NCI-H526 (cell line): ENCODE measurements at regions not wholly inside any gene's neighbourhood (a gene's known extent, or its start where the extent isn't known, plus 50 kb on each side); places are given as distances from the start of the nearest gene placed in this dataset.
"Not testable (repeated sequence)": the region's sequence is repeated elsewhere in the genome, so short reads cannot be mapped to it uniquely, and the experiment has no call there.

ENCODE experiments used
- DNase-seq, 2 experiments: peaks; one replicate each; lab custom pipeline; 2025; lab: John Stamatoyannopoulos, UW

DNA sequence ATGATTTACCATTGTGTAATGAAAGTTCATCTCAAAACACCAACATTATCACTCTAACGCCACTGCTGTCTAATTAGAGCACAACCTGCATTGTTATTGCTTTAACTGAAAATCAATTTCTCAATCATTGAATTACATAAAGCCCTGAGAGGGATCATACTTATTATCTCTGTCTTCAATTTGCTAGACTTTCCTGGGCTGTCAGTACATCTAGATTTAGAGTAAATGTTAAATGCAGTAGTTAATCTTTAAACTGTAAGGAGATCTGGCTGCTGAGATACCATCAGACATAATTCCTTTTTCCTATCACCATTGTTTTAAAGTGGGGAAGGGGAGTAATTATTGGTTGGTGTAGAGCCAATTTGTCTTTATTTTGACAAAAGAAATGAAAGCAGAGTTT, 1995.1 kb downstream of the MRPL39 start:
- no peak for DNase-seq

DNA sequence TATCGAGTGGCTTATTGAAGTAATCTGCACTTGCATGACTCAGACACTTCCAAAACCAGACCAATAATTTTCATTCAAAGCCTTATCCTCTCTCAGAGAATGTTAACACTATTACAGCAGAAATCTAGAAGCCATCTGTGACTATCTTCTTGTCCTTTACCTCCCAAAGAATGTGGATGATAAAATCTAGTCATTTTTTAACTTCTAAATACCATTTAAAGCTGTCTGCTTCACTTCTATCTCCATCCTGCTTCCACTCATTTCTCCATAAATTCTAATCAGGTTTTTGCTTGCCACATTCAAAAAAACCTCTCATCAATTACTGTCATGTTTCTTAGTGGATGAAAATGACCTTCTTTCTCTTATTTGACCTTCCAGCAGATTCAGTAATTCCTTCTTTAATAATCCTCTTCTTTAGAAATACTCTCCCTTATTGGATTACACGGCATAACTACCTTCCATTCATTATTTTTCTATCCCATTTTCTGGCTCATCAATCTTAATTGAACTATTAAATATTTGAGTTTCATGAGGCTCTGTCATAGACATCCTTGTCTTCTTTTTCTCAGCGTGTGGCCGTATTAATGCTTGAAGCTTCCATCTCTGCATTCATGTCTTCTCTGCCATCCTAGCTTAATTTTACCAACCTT, 1999.4 kb downstream of the MRPL39 start:
- DNase-seq: no peak

DNA sequence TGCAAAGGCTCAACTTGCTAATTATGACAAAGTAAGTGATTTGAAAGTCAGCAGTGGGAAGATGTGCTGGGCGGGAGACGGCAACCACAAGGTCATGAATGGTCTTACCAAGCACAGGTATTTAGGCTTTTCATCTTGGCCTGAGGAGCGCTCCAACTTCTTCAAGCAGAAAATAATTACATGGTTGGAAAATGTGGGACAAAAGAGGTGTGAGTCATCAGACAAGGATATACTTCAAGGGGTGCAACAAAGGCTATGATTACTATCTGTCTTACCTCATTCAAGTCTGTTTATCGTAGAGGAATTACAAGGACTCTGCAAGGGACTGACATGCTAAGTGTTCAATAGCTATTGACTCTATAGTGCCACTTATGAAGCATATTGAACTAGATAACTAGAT, 2005.7 kb downstream of the MRPL39 start:
- DNase-seq: no peak

DNA sequence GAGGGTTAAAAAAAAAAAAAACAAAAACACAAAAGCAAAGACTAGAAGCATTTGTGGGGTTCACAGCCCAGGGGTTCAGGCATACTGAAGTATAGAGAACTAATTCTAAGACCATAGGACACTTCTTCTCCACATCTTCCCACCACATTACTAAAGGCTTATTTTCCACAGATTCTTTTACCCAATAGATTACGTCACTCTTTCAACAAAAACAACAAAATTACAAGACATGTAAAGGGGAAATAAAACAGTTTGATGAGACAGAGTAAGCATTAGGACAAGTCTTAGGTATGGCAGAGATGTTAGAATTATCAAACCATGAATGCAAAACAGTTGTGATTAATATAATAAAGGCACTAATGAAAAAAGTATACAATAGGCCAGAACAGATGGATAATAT, 2013.7 kb downstream of the MRPL39 start:
- DNase-seq: no peak

DNA sequence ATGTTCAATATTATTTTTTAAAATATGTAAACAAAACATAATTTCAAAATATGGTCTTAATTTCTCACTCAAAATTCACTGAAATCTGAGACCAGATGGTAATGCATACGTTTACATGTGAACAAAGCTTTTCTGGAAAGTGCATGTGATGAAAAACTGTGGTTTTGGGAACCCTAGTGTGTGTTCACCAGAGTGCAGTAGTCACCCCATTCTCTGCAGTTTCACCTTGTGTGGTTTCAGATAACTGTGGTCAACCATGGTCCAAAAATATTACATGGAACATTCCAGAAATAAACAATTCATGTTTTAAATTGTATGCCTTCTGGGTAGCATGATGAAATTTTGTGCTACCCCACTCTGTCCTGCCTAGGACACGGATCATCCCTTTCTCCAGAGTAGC, 2021.9 kb downstream of the MRPL39 start:
- DNase-seq: no peak

DNA sequence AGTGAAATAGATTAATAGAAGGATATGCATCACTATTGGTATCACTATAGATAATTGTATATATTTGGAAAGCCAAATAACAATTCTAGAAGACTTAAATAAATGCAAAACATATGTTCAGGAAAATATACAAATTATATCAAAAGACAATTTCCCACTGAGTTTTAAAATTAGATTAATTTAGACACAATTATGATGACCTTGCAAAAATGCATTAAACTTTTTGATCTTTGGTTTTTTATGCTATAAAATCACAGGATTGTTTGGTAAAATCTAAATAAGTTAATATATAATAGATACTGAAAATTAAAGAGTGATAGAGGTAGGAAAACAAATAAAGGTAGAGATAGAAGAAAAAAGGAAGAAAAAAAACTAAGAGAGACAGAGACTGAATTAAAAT, 2027.7 kb downstream of the MRPL39 start:
- DNase-seq: no peak

DNA sequence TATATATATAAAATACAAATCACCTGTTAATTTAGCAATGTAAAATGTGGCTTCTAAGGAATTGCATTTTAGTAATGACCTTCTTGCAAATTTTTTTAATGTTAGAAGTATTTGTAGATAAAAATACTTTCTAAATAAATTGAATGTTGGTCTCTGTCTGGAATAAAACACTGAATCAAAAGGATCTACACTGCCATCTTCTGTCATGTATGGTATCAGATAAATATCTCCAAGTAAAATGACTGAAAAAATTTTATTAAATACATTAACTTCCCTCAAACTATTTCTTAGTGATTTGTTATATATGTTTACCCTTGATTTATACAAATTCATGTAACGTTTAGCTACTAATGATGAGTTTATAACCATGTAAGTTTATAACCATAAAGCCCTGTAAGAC, 2029.3 kb downstream of the MRPL39 start:
- no peak for DNase-seq

DNA sequence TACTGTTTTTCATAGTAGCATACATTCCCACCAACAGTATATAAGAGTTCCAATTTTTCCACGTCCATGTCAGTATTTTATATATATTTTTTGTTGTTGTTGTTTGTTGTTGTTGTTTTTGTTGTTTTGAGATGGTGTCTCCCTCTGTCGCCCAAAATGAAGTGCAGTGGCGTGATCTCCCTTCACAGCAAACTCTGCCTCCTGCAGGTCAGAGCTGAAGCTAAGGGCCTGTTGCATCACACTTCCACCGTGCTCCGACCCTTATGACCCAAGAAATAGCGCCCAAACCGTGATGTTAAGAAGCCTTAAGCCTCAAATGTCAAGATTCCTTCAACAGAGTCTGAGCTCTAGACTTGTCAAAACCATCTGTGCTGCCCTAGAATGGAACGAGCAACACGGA, 2032.3 kb downstream of the MRPL39 start:
- DNase-seq: no peak

DNA sequence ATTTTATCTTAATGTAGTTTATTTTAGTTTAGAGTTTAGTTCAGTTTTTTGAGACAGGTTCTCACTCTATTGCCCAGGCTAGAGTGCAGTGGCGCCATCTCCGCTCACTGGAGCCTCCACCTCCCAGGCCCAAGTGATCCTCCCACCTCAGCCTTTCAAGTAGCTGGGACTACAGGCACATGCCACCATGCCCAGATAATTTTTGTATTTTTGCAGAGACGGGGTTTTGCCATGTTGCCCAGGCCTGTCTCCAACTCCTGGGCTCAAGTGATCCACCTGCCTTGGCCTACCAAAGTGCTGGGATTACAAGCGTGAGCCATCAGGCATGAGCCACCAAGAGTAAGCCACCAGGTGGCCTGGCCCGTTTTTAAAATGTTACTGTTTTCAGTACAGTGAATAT, 2058.4 kb downstream of the MRPL39 start:
- not testable (repeated sequence) for DNase-seq

DNA sequence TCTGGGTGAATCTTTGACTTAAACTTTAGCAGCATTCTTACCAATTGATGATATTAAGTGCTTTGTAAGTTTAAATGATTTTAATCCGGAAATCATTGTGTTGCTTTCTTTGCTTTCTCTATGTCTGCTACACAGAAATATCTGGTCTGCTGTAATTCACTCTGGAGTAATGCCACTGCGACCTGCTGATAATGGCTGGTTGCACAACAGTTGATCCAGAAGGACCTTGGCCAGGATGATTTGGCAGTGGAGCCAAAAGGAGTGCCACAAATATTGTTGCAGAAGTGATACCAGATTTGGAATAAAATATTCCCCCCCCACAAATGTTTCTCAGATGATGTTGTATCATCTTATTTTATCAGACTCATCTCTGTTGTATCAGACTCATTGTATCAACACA, 2063.9 kb downstream of the MRPL39 start:
- DNase-seq: no peak

DNA sequence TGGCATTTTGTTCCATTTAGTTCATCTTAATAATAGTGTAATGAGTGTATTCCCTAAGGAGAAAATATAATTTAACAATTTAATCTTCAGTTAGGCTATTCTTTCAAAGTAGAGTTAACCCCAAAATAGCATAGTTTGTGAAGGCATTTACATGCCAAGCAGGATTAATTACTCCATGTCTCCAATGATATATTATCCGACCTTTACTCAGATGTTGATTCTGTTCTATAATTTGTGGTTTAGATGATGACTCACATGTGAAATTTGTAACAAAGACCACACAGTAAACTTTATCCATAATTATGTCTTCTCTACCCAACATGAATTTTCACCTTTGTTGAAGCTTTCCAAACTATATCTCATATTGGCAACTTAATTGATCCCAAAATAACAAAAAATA, 2065.2 kb downstream of the MRPL39 start:
- DNase-seq: no peak

DNA sequence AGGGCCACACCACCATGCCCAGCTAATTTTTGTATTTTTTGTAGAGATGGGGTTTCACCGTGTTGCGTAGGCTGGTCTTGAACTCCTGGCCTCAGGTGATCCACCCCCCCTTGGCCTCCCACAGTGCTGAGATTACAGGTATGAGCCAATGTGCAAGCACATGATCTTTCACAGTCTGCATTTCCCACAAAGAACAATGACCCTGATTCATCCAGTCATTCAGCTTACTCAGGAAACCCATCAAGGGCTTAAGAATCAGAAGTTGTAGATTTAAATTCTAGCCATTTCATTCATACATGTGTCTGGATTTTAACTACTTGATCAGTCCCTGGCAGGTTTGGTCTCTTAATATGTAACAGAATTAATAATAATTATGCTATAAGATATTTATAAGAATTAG, 2065.7 kb downstream of the MRPL39 start:
- DNase-seq: no peak

DNA sequence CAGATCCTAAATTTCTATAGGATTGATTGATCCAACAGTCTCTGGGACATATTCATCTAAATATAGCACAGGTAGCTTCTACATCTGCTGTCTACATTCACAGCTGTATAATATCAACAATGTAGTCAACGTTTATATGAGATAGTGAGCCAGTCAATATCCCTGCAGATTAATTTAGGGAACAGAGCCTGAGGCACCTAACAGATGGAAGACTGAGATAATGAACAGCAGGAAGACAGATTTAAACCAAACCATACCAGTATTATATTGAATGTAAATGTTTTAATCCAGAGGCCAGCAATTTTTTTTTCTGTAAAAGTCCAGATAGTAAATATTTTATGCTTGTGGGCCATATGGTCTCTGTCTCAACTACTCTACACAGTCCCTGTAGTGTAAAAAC, 2072.4 kb downstream of the MRPL39 start:
- DNase-seq: no peak

DNA sequence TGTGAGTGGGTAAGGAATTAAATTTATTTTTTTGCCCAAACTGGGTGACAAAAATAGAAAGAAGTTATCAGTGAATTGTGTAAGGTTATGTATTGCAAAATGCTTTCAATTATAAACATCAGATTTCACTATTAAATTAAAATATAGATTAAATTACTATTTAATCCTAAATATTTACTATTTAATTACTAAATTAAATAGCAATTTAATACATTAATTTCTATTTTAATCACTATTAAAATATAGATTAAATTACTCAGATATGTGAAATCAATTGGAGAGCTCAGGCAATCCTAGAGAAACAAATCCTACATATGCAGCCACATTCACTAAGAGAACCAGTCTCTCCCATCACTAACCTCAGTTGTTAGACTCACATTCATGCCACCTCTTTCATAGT, 2075.8 kb downstream of the MRPL39 start:
- no peak for DNase-seq

DNA sequence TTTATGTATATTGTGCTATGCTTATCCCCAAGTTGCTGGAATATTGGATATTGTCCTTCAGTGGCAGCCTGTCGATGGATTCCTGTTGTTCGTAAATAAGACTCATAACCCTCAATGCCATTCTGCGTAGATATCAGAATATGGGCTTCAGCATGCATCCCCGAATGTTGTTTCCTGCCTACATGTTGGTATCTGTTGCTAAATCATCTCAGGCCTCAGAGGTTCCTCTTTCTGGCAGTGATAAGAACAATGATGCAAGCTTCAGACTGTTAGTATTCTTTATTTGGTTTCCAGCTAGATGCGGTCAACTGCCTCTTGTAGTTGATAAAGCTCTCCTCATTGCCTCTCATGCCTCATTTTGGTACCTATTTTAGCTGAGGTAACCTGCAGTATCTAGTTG, 2082.6 kb downstream of the MRPL39 start:
- no peak for DNase-seq

DNA sequence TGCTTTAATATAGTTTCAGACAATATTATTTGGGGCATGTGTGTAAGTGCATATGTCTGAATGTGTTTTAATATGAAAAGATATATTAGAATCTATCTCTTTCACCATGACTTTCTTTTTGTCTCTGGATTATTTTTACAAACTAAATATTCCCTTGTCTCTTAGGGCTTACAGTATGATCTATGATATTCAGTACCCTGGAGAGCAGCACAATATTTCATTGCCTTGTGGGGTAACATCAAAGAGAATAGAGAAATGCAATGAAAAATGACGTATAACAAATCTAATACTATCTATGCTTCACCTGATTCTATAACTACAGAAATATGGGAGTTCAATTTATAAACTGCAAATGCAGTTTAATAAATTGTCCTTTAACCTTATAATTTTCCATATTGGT, 2084.5 kb downstream of the MRPL39 start:
- DNase-seq: no peak

DNA sequence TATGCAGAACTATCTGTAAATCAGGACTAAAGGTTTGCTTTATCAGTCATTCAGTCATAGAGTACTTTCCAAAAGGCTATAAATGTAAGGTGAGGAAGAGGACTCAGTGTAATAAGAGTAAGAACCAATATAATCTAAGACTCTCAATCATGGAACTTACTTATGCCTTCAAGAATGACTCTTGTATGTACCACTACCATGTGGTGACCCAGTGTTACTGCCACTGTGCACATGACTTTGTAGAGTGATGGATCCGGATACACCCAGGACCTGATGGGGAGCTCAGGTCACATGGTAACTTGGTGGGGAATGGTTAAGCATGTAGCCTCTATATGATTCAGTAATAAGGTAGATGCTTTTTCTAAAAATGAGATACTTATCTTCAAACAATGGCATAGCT, 2099.8 kb downstream of the MRPL39 start:
- DNase-seq: no peak

DNA sequence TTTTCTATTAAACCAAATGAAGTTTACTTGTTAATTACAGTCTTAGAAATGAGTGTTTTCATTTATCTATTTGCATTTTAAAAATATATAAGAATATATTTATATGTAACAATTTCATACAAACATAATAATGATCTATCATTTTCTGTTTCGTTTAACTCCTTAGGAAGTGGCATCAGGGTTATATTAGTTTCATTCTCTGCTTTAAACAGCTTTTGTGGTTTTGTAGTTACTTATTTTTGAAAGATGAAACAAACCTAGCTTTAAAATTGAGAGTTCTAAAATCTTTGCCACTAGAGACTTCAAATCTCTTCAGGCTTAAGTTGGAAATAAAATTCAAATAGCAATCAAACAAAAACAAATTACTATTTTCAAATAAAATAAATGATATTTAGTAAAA, 2110.6 kb downstream of the MRPL39 start:
- no peak for DNase-seq

DNA sequence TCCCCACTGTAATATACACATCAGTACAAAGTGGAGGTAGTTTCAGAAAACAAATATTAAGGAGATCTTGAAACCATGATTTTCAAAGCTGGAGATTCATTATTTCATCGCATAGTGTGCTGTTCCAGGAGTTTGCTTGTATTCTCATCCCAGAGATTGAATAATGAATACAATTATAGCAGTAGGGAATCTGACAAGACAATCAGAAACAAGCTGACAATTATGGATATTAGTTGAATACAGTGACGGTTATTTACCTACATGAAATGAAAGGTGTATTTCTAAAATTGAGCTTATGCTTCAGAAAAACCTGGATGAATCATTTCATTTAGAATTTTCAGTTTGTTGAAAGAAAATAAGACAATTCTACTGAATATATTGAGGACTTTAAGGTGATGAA, 2119.0 kb downstream of the MRPL39 start:
- DNase-seq: no peak

DNA sequence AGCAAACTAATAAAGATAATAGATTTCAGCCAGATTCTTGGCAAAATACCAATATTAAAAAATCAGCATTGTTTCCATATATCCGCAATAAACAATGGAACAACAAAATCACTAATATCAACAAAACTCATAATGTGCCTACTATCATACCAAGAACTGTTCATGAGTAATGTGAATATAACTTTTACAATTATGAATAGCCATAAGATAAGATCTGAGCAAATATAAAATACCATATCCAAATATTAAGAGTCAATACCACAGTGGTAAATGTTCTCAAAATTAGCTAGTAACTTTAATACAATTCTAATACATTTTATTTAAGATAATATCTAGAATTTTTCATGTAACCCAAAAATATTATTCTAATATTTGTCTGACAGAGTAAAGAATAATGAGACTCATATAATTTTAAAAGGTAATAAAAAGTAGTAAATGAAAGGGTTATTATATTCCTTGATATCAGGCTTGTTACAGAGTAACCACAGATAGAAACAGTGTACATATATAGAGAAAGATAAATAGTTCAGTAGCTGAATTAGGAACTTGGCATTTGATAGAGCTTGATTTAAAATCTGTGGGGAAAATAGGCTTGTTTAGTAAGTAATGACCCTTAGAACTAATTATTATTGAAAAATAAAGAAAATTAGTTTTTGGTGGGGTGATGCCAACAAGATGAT, 2126.6 kb downstream of the MRPL39 start:
- no peak for DNase-seq

DNA sequence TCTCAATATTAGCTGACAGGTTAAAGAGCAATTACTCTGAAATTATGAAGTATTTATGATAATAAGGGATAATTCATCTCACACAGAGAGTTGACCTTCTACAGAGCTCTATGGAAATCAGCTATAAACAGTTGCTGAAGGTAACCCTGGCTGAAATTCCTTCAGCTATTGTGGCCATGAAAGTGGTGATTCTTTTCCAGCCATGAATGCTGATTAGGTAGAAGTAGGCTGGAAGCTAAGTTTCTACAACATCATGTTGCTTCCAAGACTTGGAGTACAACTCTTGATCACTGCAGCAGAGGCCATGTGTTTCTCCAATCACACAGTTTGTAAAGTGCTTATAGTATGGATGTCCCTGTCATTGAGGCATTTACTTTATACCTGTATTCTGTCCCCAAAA, 2128.9 kb downstream of the MRPL39 start:
- DNase-seq: no peak

DNA sequence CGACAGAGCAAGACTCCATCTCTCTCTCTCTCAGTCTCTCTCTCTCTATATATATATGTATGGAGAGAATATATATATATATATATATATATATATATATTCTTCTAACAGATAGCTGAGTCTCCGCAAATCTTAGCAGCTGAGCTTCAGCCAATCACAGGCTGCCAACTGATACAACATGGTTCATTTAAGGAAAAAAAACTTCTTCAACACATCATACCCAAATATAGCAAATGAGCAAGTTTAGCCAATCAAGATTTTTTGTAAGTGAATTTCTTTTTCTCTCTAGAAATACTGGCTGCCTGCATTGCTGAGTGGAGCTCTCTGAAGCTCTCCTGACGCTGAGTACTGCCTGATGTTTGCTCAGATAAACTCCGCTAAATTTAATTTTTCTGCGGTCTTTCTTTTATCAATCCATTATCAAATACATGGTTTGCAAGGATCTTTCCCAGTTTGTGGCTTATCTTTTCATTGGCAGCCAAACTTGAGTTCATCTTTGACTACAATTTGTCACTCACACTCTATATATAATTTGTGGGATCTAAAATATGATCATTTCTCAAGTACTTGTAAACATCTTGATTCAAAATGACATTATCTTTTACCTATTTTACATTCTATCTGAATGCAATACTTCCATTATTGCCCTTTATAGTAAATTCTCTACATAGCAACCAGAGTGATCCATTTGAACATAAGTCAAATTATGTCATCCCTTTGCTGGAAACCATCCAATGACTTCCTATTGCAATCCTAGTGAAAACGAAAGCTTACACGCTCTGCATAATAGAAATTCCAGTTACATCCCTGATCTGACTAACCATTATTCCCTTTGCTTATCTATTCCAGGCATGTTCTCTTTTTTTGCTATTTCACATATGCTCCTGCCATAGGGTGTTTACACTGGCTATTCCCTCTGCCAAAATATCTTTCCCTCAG, 2131.7 kb downstream of the MRPL39 start:
- no peak for DNase-seq

DNA sequence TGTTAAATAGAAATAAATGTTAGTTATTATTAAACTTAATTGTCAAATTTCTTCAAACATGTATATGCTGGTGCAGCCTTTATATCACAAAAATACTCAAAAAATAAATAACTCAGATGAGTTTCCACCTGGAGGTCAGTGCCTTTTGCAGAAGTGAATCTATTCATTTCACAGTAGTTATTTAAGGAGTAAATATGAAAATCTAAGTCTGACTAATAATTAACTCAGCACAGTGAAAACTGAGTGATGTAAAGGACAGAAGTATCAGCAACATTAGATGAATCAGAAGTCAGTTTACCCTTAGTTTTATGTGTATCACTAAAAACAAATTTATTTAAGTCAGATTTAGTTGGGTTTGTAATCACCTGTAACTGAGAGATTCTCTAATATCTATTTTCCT, 2135.4 kb downstream of the MRPL39 start:
- no peak for DNase-seq
